Prostate gland (tissue), 1 donor: ENCODE measurements at regions not wholly inside any gene's neighbourhood (a gene's known extent, or its start where the extent isn't known, plus 50 kb on each side); places are given as distances from the start of the nearest gene placed in this dataset.

Source experiments
- POLR2A ChIP-seq: fragments of 450-650 bp; IDR thresholded peaks from one replicate; pipeline ENCODE4 v1.6.1; 2016; ENCODE audit warnings: antibody characterized with exemption, mild to moderate bottlenecking
- POLR2AphosphoS5 ChIP-seq: sonication (generic); formaldehyde crosslinking; IDR thresholded peaks from one replicate; pipeline ENCODE4 v1.6.1; 2017; ENCODE audit warnings: antibody characterized with exemption

DNA sequence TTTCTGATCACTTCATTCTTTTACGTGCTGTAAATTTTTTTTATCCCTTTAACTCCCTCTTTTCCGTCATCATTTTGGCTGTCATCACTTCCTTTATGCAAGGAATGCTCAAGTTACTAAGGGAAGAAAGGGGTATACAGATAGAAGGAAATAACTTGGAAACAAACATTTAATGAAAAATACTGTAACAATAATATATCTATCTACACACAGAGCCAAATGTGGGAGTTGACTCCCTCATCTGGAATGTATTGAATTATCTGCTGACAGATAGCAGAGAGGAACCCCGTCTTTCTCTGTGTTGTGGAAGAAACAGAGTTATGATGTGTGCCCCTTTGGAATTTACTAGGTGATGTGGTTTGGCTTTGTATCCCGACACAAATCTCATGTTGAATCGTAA is 182.5 kb upstream of the NXPH2 start:
- TF ChIP-seq POLR2A (no peak), POLR2AphosphoS5 (no peak)
